T-helper 17 cell (primary cell): ENCODE measurements at regions not wholly inside any gene's neighbourhood (a gene's known extent, or its start where the extent isn't known, plus 50 kb on each side); places are given as distances from the start of the nearest gene placed in this dataset.

Experiments
- ATAC-seq: fragments of 150-1000 bp; cut with Tn5 transposase; 2 replicates; pipeline ENCODE4 v1.10.0; 2021; ENCODE audit warnings: mild to moderate bottlenecking, moderate library complexity
- DNase-seq, 3 donors: peaks; one replicate each; pipeline versions ENCODE4 v3.0.0 to v3.0.0-alpha.2; 2020 to 2021
- H3K9me3 ChIP-seq: one replicate; pipeline ENCODE4 v1.7.0; 2013; ENCODE audit warnings: low read length, mild to moderate bottlenecking; ENCODE audit not compliant: control insufficient read depth, poor library complexity, severe bottlenecking
- H3K27ac Mint-ChIP-seq: one replicate; pipeline ENCODE4 v1.8.0; 2022; ENCODE audit warnings: mild to moderate bottlenecking, moderate library complexity, mixed read lengths
- H3K27me3 Mint-ChIP-seq: one replicate; pipeline ENCODE4 v1.8.0; 2022; ENCODE audit warnings: mixed read lengths
- H3K36me3 Mint-ChIP-seq: one replicate; pipeline ENCODE4 v1.8.0; 2022; ENCODE audit warnings: low read depth, mixed read lengths
- H3K4me1 Mint-ChIP-seq: one replicate; pipeline ENCODE4 v1.8.0; 2022; ENCODE audit warnings: mild to moderate bottlenecking, mixed read lengths
- H3K4me3 Mint-ChIP-seq: one replicate; pipeline ENCODE4 v1.8.0; 2022; ENCODE audit warnings: mild to moderate bottlenecking, moderate library complexity, mixed read lengths

DNA sequence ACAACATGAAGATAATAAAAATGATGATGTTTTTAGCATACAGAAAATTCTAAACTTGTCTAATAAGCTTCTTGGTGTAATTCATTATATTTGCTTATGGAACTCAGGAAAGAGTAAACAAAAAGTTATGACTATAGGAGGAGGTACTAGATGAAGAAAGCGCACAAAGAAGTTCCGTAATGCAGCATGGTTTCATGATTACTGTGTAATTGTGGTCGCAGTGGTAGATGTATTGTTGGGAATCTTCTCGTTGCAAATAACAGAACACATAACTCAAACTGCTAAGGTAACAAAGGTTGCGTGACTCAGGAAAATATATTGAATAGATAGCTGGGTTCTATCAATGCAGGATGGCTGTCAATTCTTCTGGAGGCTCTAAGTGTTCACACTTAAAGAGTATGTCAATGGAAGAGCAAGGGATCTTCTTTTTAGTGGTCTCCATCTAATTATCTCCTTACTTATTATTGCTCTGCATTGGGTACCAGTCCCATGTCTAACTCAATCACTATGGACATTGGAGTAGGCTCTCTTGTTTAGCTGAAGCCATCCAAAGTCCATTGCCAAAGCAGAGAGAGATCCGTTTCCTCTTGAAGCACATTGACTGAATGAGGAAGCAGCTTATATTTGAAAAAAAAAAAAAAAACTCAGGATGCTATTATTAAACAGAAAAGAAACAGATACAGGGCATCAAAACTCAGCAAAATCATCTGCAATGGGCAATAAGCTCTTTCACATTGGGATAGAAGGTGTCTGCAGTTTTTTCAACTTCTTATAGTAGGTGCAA, 283.4 kb upstream of the ATP2B1 start:
- H3K4me1 Mint-ChIP-seq: peaks cover 26% of the 10 kb centered on the region

GRCh38 chr12:89988188-89988915, 279.7 kb upstream of the ATP2B1 start:
- Mint-ChIP-seq H3K4me1 (peaks cover 21% of the 10 kb centered on the region), H3K27ac (no peak overlapping the region), H3K27me3 (no peaks in the 10 kb centered on the region), H3K4me3 (no peak overlapping the region), H3K36me3 (no peaks in the 10 kb centered on the region)
- DNase-seq (no peak), ATAC-seq (no peak)
- no peaks in the 10 kb centered on the region for H3K9me3 ChIP-seq

More for the DNA sequence above, 283.4 kb upstream of the ATP2B1 start:
- H3K9me3 ChIP-seq: no peaks in the 10 kb centered on the region
- Mint-ChIP-seq H3K4me3 (no peak overlapping the region), H3K27ac (peak overlapping the region; percentile 12), H3K36me3 (no peaks in the 10 kb centered on the region), H3K27me3 (no peaks in the 10 kb centered on the region)
- no peak for DNase-seq
- ATAC-seq: no peak

- no peaks in the 10 kb centered on the region for H3K36me3 Mint-ChIP-seq
- DNase-seq: no peak
- H3K9me3 ChIP-seq: no peaks in the 10 kb centered on the region
- no peak overlapping the region for H3K27ac Mint-ChIP-seq
- ATAC-seq: no peak
- no peak overlapping the region for H3K4me3 Mint-ChIP-seq
- H3K4me1 Mint-ChIP-seq: peaks cover 2% of the 10 kb centered on the region
- H3K27me3 Mint-ChIP-seq: no peaks in the 10 kb centered on the region
Observed at GRCh38 chr12:89985935-89986334, 277.3 kb upstream of the ATP2B1 start.

GRCh38 chr12:89984846-89985245, 276.2 kb upstream of the ATP2B1 start:
- Mint-ChIP-seq H3K4me3 (no peak overlapping the region), H3K36me3 (no peaks in the 10 kb centered on the region), H3K4me1 (peaks cover 2% of the 10 kb centered on the region), H3K27ac (no peak overlapping the region), H3K27me3 (no peaks in the 10 kb centered on the region)
- no peak for DNase-seq
- ATAC-seq: no peak
- H3K9me3 ChIP-seq: no peaks in the 10 kb centered on the region

DNA sequence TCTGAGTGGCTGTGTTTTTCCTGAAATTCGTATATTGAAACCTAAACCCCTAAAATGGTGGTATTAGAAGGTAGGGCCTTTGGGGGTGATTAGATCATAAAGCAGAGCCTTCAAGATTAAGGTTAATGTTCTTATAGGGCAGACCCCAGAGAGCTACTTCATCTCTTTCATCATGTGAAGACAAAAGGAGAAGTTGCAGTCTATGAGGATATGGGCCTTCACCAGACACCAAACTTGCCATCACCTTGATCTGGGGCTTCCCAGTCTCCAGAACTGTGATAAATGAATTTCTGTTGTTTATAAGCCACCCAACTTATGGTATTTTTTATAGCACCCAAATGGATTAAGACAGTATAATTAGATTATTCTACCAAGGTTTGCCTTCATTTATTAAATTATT, 275.0 kb upstream of the ATP2B1 start:
- Mint-ChIP-seq H3K4me1 (peaks cover 2% of the 10 kb centered on the region), H3K27me3 (no peaks in the 10 kb centered on the region), H3K36me3 (no peaks in the 10 kb centered on the region), H3K27ac (no peak overlapping the region), H3K4me3 (no peak overlapping the region)
- ATAC-seq (no peak), DNase-seq (no peak)
- H3K9me3 ChIP-seq: no peaks in the 10 kb centered on the region

DNA sequence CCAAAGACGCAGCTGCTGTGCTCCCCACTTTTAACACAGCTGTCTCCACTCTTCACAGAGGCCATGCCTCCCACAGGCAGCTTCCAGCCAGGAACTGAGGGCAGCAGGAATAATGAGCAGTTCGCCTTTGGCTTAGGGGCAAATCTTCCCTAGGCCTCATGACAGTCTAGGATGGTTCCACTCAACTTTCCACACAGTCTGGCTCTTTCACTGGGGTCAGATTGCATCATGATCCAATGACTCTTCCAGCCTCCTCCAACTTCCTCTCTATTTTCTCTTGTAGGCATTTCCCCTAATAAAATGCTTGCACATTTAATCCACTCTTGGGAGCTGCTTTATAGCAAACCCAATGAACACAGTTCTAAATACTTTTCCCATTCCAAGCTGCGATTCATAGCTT, 271.6 kb upstream of the ATP2B1 start:
- DNase-seq (no peak), ATAC-seq (no peak)
- H3K9me3 ChIP-seq: no peaks in the 10 kb centered on the region
- Mint-ChIP-seq H3K4me1 (peaks cover 7% of the 10 kb centered on the region), H3K36me3 (peaks cover 2% of the 10 kb centered on the region), H3K4me3 (no peak overlapping the region), H3K27me3 (peaks cover 5% of the 10 kb centered on the region), H3K27ac (no peak overlapping the region)

- H3K36me3 Mint-ChIP-seq: peaks cover 3% of the 10 kb centered on the region
- peaks cover 8% of the 10 kb centered on the region for H3K4me1 Mint-ChIP-seq
- H3K27ac Mint-ChIP-seq: no peak overlapping the region
- DNase-seq (no peak), ATAC-seq (no peak)
- peaks cover 5% of the 10 kb centered on the region for H3K27me3 Mint-ChIP-seq
- no peak overlapping the region for H3K4me3 Mint-ChIP-seq
- no peaks in the 10 kb centered on the region for H3K9me3 ChIP-seq
Observed at GRCh38 chr12:89977405-89978085, 268.9 kb upstream of the ATP2B1 start.

DNA sequence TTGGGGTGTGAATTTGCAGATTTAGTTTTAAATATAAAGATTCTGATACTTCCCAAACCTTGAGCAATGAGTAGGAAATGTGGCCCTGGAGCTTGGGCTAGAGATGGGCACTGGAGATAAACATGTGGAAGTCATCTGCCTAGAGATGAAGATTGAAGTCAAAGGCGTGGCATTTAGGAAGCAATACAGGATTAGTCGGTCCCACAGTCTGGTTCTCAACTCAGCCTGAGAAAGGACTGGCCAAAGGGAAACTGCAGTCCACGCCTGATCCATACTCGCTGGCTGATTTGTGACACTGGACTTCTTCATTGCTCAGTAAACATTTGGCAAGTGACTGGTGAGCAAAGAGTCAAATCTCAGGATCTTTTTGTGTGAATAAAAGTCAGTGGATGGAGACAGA, 268.2 kb upstream of the ATP2B1 start:
- no peaks in the 10 kb centered on the region for H3K9me3 ChIP-seq
- ATAC-seq (no peak), DNase-seq (no peak)
- Mint-ChIP-seq H3K36me3 (peaks cover 3% of the 10 kb centered on the region), H3K27me3 (peaks cover 5% of the 10 kb centered on the region), H3K4me1 (peaks cover 8% of the 10 kb centered on the region), H3K4me3 (no peak overlapping the region), H3K27ac (no peak overlapping the region)

DNA sequence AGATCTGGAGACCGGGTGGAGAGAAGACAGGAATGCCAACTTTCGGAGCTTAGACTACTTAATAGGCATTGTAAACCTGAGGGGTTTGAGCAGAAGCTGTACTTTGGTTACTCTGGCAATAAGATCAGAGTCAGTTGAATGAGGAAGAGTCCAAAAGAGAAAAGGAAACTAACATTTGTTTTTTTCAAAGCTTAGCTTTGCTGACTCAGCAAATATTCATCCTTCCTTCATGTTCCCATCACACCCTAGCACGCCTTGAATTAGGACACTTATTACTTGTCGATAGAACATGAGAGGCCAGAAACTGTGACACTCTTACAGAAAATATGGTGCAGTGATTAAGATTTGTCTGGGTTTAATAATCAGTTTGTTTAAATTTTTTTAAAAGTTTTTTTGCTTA, 266.9 kb upstream of the ATP2B1 start:
- ATAC-seq (no peak), DNase-seq (no peak)
- H3K36me3 Mint-ChIP-seq: peaks cover 3% of the 10 kb centered on the region
- H3K4me3 Mint-ChIP-seq: no peak overlapping the region
- H3K27me3 Mint-ChIP-seq: peaks cover 5% of the 10 kb centered on the region
- H3K9me3 ChIP-seq: no peaks in the 10 kb centered on the region
- peaks cover 13% of the 10 kb centered on the region for H3K4me1 Mint-ChIP-seq
- H3K27ac Mint-ChIP-seq: no peak overlapping the region

DNA sequence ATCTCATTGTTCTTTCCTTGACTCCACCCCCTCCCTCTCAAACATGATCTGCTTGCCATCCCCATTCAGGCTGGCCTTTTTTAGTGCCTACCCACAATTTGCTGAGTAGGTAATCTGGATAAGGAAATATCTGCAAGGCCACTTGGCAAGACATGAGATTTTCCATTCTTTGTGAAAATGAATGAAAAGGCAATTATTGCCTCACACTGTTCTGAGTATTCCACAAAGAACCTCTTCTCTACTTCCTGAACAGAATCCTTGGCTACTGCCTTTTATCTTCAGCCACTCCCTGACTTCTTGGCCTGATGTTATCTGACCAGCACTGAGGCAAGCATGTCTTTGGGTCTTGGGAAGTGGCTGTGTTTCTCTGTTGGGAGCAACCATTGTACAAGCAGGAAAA, 263.2 kb upstream of the ATP2B1 start:
- ATAC-seq: no peak
- Mint-ChIP-seq H3K36me3 (peaks cover 5% of the 10 kb centered on the region), H3K4me1 (peaks cover 11% of the 10 kb centered on the region), H3K27ac (no peak overlapping the region), H3K27me3 (no peaks in the 10 kb centered on the region), H3K4me3 (no peak overlapping the region)
- no peak for DNase-seq
- no peaks in the 10 kb centered on the region for H3K9me3 ChIP-seq

DNA sequence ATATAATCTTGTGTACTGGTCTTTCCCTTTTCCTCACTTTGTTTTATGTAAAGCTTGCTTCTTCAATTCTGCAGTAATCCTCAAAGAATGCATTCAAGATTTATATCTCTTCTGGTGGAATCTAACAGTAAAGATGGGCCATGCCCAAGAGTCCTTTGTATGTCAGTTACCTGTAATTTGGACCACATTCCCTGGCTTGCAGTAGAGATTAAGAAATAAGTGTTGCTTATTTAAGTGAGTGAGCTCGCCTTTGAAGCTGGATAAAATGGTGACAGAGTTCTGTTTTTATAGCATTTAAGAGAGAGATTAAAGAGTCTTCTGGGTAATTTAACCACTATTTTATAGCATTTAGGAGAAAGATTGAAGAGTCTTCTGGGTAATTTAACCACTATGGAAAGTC, 262.1 kb upstream of the ATP2B1 start:
- Mint-ChIP-seq H3K4me1 (peaks cover 11% of the 10 kb centered on the region), H3K36me3 (peaks cover 5% of the 10 kb centered on the region), H3K27me3 (no peaks in the 10 kb centered on the region), H3K4me3 (no peak overlapping the region), H3K27ac (no peak overlapping the region)
- no peak for ATAC-seq
- no peaks in the 10 kb centered on the region for H3K9me3 ChIP-seq
- DNase-seq: no peak

DNA sequence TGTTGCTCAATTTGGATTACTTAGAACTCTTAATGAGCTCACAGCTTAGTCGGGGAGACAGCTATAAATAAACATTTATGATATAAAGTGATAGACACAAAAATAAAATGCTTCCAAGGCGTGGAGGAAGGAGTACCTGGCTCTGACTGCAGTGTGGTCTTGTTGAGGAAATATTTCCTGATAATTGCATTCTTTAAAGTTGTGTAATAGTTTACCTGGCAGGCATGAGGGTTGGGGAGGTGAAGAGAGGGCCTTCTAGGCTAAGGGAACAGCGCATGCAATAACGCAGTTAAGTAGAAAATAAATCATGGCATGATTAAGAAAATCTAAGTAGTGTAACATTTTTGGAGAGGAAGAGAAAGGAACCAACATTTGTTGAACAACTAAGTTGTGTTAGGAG, 260.5 kb upstream of the ATP2B1 start:
- DNase-seq (no peak), ATAC-seq (no peak)
- Mint-ChIP-seq H3K4me1 (peaks cover 8% of the 10 kb centered on the region), H3K27me3 (no peaks in the 10 kb centered on the region), H3K4me3 (no peak overlapping the region), H3K27ac (no peak overlapping the region), H3K36me3 (peaks cover 2% of the 10 kb centered on the region)
- no peaks in the 10 kb centered on the region for H3K9me3 ChIP-seq

GRCh38 chr12:89968151-89968700, 259.6 kb upstream of the ATP2B1 start:
- Mint-ChIP-seq H3K4me1 (peaks cover 8% of the 10 kb centered on the region), H3K27ac (no peak overlapping the region), H3K36me3 (peaks cover 2% of the 10 kb centered on the region), H3K27me3 (no peaks in the 10 kb centered on the region), H3K4me3 (no peak overlapping the region)
- ATAC-seq: no peak
- no peaks in the 10 kb centered on the region for H3K9me3 ChIP-seq
- no peak for DNase-seq
